GM18517 (cell line): ENCODE measurements at regions not wholly inside any gene's neighbourhood (a gene's known extent, or its start where the extent isn't known, plus 50 kb on each side); places are given as distances from the start of the nearest gene placed in this dataset.
"Not testable (repeated sequence)": the region's sequence is repeated elsewhere in the genome, so short reads cannot be mapped to it uniquely, and the experiment has no call there.

Experiments
- ATAC-seq: cut with Tn5 transposase; IDR thresholded peaks from one replicate; pipeline ENCODE4 v1.9.1; 2021; ENCODE audit warnings: mild to moderate bottlenecking, moderate library complexity; ENCODE audit not compliant: unreplicated experiment

DNA sequence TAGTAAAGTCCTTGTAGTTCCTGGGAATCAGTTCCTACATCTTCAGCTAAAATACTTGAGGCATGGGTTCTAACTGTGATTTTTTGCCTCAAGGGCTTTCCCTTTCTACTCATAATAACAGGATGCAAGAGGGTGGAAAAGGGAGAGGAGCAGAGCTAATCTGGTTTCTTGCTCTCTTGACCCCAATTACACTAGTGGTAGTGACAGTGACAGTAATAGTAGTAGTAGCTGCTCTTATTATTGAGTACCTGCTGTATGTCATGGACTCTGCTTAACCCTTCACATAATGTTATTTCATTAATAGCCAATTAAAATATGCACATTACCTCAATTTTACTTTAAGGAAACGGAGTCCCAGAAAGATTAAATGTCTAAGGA, 214.8 kb upstream of the HNRNPA3 start:
- ATAC-seq = no peak

DNA sequence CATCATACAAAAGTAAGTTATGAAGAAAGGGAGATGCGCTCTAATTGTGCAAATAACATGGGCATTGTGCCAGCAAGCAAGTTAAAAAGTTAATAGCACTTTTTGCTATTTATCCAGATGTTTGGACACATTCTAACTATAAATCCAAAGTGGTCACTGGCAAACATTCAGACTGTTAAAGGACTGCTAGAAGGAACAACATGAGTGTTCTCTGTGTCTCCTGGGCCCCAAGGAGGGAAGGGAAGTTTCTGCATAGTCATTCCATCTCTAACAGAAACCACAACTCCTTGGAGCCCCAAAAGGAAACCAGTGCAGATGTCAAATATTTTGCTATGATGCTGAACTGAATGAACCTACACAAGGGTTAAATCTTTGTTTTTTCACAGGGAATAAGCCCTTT, 213.3 kb upstream of the HNRNPA3 start:
- peak; percentile 45 for ATAC-seq

DNA sequence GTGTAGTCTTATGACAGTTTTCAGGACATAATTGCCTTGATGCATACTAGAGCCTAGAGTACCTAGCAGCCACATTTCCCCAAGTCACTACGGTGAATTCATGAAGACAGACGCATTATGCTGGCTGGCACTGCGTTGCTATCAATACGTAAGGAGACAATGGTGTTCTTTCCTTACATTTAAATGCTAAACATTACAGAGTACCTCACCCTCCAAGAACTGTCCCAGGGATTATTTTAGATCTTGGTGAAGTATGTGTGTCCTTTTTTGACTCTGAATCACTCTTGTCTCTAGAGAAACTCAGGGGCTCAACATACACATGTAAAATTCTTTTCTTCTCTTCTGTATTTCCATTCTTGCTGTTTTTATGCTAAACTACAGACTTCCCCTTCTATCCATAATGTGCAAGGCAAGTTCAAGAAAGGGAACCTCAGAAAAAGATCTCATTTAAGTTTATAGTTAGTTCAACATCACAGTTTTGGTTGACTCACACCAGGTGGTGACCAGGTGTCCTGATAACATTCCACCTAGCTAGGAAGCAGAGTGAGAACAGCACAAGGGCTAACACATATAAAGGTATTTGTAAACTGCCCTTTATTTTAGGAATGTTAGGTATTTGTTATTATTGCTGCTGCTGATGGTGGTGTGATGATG, 212.4 kb upstream of the HNRNPA3 start:
- no peak for ATAC-seq

DNA sequence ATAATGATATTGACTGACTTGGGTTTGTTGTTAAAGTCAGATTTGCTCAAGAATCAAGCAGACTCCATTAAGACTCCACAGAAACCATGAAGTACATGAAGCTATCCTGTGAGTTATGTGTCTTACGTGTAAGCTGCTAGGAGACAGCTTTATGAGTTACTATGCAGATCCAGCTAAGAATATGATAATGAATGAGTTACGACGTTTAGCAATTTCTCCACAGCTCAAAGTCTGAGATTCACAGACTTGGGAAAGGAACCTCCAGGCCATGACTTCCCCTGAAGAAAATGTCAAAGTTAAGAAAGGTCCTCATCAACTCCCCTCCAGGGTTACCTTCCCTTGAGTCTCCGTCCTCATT, 211.9 kb upstream of the HNRNPA3 start:
- no peak for ATAC-seq

DNA sequence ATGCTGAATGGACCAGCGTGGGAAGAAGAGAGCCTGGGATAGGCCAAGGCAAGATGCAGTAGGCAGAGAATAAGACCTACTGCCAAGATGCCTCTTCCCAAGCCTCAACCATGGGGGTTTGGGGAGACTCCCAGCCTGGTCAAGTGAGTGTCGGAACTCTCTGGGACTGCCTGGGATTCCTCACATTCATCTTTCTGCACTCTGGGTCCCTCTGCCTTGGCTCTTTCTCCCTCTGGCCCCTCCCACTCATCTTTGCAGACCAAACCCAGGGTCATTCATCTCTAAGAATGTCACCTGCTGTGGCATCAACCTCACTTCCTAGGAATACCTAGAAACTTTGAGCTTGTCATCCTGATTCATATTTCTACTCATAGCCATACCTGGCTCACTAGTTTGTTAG, 211.3 kb upstream of the HNRNPA3 start:
- no peak for ATAC-seq

DNA sequence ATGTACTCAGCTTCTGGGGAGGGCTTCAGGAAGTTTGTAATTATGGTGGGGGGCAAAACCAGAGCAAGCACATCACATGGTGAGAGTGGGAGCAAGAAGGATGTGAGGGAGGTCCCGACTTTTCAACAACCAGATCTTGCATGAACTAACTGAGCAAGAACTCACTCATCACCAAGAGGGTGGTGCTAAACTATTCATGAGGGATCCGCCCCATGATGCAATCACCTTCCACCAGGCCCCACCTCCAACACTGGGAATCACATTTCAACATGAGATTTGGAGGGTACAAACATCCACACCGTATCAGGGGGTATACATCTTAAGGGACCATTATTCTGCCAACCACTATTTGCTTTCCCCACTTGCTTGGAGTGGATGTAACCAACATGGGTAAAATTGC, 209.6 kb upstream of the HNRNPA3 start:
- ATAC-seq = no peak

DNA sequence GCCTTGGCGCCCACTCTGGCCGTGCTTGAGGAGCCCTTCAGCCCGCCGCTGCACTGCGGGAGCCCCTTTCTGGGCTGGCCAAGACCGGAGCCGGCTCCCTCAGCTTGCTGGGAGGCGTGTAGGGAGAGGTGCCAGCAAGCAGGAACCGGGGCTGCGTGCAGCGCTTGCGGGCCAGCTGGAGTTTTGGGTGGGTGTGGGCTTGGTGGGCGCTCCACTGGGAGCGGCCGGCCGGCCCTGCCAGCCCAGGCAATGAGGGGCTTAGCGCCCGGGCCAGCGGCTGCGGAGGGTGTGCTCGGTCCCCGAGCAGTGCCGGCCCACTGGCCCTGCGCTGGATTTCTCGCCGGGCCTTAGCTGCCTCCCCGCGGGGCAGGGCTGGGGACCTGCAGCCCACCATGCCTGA, 204.9 kb upstream of the HNRNPA3 start:
- not testable (repeated sequence) for ATAC-seq

DNA sequence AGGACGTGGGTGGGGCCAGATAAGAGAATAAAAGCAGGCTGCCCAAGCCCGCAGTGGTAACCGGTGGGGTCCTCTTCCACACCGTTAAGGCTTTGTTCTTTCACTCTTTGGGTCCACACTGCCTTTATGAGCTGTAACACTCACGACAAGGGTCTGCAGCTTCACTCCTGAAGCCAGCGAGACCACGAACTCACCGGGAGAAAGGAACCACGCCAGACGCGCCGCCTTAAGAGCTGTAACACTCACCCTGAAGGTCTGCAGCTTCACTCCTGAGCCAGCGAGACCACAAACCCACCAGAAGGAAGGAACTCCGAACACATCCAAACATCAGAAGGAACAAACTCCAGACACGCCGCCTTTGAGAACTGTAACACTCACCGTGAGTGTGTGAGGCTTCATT, 203.9 kb upstream of the HNRNPA3 start:
- ATAC-seq = not testable (repeated sequence)

DNA sequence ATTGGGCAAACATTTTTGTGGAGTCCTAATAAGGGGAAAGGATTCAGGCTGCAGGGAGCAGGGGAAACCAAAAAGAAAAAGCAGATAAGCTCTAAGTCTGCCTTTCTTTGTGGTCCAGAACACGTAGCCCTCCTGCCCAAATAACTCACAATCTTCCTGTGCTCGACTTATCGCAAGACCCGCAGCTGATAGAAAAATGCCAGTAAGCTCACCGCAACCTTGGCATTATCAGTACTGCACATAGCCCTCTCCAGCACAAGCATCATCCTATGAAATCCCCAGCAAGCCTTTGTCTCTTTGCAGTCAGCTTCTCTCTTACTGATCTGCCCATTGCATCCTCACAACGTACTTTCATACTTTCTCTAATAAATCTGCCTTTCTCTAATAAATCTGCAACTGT, 202.4 kb upstream of the HNRNPA3 start:
- no peak for ATAC-seq

DNA sequence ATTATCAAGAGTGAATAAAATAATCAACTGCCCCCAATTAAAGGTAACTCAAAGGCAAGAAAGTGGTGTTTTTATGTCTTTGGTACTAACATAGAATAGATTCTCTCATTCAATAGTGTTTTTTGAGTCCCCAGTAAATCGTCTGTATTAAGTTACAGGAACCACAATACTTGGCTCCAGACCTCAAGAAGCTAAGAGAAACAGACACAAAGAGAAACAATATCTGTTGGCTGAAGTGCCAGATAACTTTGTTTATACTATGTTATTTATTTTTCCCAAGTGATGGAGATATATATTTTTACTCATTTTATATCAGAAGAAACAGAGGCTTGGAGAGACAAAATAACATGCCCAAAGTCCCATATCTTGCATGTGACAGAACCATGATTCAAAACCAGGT, 201.7 kb upstream of the HNRNPA3 start:
- no peak for ATAC-seq

DNA sequence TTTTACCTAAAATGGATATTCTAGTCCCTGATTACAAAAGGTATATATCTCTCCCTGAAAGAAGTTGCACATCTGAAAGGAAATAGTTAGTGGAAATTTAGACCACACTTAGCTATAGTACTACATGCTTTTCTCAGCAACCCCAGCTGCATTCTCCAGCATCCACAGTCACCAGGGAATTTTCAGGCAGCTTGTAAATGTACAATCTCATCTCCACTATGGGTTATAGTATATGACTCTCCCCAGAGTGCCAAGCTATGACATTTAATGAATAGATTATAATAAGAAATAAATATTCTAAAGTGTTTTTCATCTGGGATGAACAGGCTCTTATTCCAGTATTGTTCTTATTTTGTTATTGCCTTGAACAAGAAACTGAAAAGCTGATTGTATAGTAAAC, 197.6 kb upstream of the HNRNPA3 start:
- ATAC-seq = no peak

DNA sequence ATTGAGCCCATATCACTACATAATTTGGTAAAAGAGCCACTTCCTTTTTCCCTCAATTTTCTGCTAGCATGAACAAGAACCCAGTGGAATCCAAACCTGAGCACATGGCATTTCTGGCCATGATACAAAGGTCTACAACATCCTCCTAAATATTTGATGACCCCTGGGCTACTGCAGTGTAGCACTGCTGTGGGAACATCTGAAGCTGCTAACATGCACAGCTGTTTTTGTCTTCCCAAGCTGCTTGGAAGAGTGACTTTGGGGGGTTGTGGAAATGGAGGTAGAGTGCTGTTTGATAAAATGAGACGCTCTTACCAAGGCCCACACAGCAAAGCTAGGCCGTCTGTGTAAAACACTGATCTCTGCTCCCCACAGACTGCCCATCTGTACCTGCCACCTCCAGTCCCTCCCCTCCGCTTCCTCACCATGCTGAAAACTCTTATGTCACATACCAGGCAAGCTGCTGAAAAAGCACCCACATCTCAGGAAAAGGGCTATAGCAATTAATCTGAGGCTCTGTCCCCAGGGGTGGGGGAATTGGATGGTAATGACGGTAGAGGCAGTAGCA, 197.2 kb upstream of the HNRNPA3 start:
- no peak for ATAC-seq

DNA sequence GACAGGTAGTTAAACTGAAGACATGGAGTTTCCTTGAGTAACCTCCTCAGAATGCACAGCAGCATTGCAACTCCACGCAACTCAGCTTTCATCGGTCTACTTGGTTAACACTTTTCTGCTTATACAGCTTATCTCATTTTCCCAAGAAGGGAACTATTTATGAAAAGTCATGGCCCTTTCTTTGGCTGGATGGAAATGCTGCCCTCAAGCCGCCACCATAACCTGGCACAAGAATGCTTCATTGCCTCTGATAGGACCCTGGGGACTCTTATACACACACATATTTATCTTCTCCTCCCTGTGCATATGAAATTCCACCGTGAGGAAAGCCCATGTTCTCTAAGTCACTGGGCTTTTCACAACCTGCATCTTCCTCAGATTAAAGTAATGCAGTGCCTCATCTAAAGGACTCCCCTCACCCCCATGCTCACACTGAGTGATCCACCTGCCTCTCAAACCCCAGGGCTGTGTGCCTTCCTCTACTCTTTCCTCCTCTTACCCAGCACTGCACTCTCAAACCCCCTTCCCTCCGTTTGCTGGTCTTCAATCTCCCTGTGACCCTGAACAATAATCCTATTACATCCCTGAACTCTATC, 192.0 kb upstream of the HNRNPA3 start:
- no peak for ATAC-seq

DNA sequence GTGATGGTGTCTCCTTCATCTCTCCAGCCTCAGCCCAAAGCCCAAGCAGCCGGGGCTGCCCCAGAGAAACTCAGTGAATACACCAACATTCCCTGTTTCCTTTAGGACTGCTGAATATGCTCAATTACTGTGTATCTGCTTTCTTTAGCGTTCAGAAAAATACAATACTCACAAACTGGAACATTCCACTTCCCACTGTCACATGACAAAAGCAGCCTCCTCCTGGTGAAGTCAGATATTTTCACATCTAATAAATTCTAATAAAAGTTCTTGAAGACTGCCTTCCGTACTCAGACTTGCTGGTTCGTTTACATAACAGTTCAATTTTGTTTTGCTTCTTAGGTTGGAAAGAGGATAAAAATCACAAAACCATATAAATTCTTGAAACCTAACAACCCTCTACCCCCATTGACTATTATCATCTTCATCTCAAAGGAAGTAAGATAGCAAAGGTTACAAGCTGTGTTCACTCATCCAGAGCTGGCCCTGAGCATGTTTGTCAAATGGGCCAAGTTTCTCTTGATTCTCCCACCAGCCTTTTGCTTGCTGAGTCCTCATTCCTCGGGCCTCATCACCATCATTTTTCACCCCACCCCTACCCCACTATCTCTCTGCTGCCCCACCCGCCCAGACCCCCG, 190.8 kb upstream of the HNRNPA3 start:
- ATAC-seq = no peak

DNA sequence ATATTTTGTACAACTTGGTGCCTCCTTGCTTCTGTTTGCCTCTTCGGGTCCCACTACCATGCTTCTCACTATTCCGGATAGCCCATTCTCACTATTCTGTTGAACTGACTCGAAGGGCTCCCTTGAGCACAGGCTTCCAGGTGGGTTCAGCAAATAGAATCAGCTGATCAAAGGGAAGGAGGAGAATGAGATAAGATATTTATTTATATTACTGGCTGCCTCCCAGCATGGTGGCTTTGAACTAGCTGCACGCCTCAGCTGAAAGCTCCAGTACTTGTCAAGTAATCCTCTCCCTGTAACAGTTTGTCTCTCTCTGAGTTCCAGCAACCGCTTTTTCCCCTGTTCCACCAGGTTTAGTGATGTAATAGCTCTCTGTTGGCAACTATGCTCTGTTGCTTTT, 187.8 kb upstream of the HNRNPA3 start:
- no peak for ATAC-seq

DNA sequence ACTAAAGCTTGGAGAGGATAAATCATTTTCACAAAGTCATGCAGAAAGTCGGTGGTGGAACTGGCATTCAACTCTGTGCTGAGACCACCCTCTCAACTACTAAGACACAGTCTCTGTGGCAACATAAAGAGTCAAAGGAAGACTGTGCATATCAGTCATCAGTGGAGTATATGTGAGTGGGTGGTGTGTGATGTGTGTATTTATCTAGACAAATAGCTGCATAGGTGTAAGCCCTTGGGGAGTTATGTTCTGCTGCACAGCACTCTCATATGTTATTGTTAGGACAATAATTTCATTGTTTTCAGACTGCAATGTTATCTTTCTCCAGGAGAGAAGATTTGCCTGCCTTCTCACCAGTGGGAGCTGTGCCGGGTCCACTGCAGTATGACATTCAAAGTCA, 186.3 kb upstream of the HNRNPA3 start:
- ATAC-seq = no peak

DNA sequence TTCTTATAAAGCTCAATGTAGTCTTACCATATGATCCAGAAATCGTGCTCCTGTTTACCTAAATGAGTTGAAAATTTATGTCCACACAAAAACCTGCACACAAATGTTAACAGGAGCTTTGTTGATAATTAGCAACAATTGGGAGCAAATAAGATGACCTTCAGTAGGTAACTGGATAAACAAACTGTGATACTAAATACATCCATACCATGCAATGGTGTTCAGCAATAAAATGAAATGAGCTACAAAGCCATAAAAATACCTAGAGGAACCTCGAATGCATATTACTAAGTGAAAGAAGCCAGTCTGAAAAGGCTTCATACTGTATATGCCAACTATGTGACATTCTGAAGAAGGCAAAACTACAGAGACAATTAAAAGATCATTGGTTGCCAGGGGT, 185.6 kb upstream of the HNRNPA3 start:
- ATAC-seq = no peak

DNA sequence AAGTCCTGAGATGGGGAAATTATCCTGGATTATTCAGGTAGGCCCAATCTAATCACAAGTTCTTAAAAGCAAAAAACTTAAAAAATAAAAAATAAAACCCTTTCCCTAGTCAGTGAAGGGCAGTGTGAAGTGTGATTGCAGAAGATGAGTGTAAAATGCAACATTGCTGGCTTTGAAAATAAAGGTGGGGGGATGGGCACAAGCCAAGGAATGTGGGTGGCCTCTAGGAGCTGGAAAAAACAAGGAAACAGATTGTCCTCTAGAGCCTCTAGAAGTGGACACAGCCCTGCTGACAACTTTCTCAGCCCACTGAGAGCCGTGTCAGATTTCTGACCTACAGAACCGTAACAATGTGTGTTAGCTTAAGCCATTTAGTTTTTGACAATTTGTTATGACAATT, 184.3 kb upstream of the HNRNPA3 start:
- ATAC-seq = no peak

DNA sequence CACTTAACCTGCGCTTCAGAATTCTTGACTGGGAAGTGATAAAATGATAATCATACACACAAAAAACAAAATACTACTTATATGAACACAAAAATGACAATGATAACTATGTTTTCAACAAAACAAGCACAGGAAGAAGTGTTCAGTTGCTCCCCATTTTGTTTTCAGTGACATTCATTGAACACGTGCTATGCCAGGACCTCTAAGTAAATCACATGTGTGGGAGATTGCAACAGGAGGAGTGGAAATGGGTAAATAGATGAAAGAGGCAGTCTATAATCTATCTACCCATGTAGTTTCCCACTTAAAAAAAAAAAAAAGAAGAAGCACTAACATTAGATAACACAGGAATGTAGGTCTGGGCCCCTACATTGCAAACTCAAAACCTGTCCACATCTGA, 183.5 kb upstream of the HNRNPA3 start:
- no peak for ATAC-seq

DNA sequence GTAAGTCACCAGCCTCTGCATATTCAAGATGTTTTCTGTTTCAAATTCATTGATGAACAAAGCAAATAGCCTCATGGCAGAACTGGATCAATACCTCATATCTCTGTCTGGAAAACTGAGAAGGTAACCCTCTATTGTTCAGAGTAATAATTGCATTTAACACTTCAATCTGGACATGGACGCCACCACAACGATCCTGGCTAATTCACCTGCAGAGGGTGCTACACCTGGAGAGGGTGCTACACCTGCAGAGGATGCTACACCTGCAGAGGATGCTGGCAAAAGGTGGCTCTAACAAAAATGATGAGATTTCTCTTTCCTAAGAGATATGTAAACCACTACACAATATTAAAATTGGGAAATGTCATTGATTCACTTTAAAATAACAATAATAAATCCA, 183.1 kb upstream of the HNRNPA3 start:
- ATAC-seq = no peak

DNA sequence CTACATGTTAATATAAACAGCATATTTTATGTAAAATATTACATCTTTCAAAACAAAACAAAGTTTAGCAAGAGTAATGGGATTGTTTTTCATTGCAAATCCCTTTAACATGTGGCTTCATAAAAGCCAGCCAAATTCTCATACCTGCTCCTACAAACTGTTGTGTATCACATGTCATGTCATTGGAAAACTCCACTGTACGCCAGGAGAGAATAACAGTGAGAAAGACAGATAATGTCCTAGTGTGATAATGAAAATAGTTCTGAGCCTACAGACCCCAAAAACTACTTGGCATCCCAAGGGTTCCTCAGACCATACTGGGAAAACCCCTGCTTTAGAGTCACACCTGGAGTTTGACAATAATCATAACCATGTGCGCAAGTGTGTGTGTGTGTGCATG, 182.7 kb upstream of the HNRNPA3 start:
- no peak for ATAC-seq

DNA sequence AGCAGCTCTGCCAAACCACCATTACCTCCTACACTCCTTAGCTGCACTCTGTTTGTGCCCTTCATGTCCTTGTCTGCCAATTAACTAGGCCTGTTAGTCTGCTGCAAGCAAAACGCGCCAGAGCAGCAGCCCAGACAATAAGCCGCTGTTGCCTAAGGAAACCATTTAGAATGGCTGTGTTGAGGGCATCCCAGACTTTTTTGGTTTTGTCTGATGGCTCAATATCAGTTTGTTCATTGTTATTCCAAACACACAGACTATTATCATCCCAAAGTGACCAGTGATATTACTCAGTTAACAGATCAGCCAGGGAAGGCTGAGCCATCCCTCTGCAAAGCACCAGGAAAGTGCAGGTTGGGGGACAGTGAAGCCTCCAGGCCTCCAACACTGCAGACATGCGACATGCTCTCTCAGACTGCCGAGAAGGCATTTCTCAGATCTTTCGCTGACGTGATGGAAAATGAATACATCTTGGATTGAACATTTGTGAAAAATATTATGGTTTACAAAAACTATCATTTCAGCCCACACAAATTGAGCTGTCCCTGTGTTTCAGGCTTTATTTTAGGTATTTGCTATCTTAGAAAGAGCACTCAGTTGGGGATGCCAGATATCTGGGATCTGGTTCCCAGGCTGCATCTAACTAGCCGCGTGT, 182.0 kb upstream of the HNRNPA3 start:
- no peak for ATAC-seq
